ENCODE measurements at regions not wholly inside any gene's neighbourhood (a gene's known extent, or its start where the extent isn't known, plus 50 kb on each side); places are given as distances from the start of the nearest gene placed in this dataset.

DNA sequence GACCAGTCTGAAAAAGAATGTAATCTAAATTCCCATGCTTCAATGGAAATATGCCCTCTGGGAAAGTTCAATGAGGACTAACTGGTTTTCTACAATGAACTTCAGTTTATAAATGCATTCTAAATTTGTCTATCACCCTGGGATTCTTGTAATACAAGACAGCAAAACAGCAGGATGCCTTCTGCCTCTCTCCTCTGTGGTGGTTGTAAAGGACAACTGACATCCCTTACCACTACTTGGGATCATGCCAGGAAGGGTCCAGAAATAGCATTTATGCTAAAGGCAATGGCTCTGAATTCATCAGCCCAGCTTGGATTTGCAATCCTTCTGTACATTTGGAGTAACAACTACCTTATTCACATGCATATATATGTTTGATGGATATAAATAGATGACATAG is 97.3 kb upstream of the ADAMTS16 start:
- no peak for DNase-seq (ENCODE audit: low read depth in 2 of 2)

DNA sequence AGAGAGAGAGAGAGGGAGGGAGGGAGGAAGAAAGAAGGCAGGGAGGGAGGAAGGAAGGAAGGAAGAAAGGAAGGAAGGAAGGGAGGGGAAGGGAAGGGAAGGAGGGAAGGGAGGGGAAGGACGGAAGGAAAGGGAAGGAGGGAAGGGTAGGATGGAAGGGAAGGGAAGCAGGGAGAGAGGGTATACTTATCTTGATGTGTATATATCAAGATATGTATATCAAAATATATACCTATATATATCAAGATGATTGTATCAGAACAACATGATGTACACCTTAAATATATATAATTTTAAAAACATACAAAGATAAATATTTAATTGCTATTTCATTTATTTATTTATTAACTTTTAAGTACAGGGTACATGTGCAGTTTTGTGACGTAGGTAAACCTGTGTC is 96.8 kb upstream of the ADAMTS16 start:
- no peak for DNase-seq (ENCODE audit: low read depth in 2 of 2)

DNA sequence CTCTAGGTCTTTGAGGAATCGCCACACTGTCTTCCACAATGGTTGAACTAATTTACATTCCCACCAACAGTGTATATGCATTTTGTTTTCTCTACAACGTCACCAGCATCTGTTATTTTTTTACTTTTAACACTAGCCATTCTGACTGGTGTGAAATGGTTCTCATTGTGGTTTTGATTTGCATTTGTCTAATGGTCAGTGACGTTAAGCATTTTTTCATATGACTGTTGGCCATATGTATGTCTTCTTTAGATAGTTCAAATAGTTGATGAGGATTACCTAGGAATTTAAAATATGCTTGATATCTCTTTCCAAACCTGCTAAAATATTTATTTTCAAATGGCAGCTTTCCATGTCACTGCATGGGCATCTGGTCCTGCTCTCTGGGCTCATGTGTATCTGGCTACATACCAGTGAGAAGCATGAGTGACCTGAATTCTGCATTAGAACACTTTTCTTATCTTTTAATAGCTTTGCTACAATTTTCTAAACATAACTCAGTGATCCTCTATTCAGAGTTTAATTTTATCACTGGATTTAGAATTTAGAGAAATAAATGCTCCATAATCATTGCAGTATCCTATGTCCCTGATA is 95.8 kb upstream of the ADAMTS16 start:
- DNase-seq (ENCODE audit: low read depth in 2 of 2): no peak

DNA sequence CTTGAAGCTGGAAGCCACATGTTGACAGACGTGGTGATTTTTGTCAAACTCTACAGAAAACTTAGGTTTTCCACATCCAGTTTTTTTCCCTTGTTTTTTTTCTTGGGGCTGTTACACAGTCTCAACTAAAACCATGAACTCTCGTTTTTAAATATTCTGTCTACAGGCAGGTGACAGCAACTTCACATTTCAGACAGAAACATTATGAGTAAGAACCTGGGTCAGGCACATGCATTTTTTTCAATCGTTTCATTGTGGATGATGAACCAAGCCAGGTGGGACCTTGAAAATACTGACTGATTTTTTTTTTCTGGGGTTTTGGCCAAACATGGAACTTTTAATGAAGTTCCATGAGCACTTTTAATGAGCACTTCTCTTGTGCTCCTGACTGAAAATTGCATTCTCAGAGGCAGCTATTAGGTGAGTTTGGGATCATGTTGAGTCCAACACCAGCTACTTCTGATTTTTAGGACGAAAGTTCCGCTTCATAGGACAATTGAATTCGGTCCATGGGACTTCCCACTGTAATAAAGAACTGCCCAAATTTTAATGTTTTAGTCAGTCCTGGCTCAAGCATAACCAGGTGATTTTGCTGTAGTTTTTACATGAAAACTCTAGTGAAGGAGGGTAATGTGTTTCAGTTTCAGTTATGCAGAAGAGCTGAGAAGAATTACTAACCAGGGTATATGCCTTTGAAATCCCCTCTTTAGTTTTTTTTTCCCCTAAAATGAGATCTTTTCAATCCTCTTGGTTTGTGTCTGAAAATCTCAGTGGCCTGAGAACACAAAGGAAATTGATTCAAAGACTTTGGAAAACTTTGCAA is 93.2 kb upstream of the ADAMTS16 start:
- no peak for DNase-seq (ENCODE audit: low read depth in 2 of 2)

DNA sequence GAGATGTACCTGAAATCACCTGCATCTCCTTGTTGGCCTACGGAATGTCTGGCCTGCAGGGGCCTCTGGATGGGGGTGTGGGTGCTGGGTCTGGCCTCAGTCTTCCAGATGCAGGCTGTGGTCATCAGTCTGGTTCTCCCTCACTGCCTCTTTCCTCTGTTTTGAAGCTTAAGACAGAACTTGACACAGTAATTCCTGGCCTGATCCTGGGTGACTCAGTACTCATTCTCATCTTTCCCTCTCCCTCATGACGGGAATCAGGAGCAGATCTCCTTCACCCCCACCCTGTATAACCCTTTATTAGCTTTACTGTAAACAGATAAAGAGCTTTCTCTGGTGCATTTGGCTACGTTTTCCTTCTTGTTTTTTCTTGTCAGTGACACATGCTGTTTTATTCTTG is 89.3 kb upstream of the ADAMTS16 start:
- DNase-seq (ENCODE audit: low read depth in 2 of 2): no peak

DNA sequence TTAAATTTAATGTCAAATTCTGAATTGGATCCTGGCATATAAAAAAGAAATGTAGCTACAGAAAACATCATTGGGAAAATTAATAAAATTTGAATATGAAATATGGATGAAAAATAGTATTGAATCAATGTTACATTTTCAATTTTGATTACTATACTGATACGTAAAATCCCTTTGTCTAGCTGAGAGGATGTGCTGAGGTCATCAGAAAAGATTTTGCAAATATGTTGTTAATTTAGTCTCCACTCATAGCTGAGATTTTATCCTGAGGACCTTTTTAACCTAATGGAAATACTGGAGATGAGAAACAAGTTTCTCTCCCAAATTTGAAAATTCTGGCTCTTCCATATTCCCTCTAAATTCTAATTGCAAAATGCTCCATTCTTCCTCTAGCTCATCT is 84.4 kb upstream of the ADAMTS16 start:
- no peak for DNase-seq (ENCODE audit: low read depth in 2 of 2)

DNA sequence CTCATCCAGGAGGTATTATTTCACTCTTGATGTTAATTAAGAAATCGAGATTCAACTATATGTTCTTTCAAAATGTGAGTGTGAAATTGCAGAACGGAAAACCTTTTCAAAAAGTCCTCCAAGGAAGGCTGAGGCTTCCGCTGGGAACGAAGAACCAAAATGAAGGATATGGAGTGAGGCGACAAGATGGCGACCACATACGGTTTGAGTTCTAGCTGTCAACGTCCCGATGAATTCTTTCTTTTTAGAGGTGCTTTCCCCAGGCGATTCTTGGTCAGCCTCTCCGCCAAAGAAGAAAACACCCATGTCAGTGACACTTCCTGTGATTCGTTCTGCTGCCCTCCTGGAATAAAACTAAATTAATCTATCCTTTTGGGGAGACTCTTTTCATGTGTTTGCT is 78.3 kb upstream of the ADAMTS16 start:
- DNase-seq (ENCODE audit: low read depth in 2 of 2): no peak

DNA sequence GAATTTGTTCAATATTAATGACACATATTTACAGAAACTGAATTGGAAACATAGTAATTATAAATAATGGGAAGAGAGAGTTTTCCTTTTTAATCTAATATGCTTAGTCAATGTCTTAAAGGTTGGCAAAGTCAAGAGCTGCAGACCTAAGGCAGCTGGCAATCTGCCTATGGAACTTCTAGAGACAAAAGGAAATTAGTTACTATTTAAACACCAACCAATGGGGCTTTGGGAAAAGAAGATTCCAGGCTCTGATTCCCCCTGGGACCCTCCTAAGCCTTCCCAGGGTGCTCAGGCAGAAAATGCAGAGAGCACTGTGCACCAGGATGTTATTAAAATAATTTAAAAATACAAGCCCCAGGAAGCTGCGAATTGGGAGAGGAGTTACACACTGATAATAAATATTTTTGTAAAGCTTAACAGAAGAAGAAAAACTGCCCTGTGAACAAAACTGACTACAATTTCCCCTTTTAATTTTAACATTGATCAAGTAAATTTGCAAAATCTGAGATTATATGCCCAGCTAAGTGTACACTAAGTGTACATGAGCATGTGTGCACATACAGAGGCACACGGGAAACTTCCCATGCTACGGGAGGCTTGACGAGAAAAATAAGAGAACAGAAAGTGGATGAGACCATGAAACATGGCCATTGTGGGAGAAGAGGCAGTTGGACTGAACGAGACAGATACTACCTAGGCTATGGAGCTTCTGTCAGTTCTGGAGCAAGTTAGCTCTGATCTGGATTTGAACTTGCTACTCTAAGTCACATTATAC is 77.4 kb upstream of the ADAMTS16 start:
- no peak for DNase-seq (ENCODE audit: low read depth in 2 of 2)

DNA sequence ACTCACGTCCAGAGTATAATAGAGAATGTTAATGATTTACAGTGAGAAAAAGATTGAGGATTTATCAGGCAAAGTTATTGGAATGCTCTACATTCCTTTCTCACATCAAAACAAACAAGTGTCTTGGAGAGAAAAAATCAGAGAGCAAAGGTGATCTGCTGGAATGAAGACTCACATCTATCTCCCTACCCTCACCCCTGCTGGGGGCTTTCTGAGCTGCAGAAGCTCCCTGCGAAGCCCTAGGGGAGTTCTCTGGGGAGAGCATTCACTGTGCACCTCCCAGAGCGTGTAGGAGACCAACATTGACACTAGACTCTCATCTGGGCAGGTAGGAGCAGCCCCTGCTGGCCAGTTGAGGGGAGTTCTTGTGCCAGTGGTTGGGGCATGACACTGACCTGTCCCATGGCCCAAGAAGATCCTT is 76.6 kb upstream of the ADAMTS16 start:
- DNase-seq (ENCODE audit: low read depth in 2 of 2): no peak

DNA sequence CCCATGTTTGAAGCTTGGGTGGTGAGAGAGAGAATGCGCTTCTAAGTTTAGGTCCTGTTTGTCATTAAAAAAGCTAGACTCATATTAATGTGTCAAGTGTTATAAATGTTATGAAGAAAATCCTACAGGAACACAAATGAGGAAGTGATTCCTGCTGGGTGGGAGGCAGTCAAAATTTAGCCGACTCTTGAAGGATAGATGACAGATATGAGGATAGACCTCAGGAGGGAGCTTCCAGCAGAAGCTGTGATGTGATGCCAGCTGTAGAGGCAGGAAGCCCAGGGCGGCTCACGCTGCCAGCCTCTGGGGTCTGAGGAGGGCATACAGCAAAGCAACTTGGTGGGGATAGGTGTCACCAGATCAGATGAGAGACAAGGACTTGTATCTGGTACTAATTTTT is 74.7 kb upstream of the ADAMTS16 start:
- DNase-seq (ENCODE audit: low read depth in 2 of 2): no peak

DNA sequence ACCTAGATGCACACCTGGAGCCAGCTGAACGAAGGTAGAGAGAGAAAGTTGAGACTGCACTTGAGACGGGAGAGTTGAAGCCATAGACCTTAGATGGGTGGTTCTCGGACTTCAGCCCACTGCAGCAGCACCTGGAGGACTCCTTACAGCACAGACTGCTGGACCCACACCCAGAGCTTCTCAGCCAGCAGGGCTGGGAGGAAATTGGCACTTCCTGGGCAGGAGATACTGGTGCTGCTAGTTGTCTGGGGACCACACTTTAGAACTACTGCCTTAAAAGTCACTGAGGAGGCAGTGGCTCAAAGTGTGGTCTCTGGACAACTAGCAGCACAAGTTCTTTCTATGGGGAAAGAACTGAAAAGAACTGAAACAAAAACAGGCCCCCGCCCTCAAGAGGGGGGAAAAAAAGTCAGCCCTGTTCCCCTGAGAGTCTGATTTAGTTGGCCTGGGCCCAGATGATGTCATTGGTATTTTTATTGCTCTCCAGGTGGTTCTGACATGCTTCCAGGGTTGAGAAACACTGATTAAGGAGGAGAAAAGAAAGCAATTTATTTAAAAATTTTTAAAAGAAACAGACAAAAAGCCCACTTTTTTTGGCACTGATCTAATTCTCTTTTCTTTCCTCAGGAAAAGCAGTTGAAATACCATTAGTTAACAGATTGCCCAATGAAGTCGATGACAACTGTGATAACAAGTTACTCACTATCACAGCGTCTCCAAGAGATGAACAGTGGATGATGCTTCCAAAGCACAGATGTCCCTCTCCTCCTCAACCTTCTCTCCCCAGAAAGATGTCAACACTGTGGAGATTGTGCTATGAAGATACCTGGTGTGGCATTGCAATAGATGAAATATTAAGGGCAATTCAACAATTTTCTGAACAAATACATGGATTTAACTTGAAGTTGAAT is 73.6 kb upstream of the ADAMTS16 start:
- no peak for DNase-seq (ENCODE audit: low read depth in 2 of 2)

DNA sequence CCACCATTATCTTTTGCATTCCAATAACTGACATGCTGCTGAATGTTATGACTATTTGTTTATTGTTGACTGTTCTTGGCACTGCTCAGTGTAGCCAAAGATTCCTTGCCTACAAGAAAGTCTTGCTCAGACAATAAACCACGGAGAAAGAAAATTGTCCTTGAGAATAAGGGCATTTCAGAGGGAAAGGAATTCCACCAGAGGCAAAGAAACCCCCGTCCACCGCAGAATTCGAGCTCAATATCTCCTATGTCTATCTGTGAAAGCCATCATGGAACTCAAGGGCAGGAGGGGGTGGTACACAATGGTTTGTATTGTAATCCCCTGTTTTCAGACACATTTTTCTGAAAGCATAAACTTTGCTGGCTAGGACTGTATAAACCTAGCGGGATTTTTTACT is 70.3 kb upstream of the ADAMTS16 start:
- DNase-seq (ENCODE audit: low read depth in 2 of 2): no peak

DNA sequence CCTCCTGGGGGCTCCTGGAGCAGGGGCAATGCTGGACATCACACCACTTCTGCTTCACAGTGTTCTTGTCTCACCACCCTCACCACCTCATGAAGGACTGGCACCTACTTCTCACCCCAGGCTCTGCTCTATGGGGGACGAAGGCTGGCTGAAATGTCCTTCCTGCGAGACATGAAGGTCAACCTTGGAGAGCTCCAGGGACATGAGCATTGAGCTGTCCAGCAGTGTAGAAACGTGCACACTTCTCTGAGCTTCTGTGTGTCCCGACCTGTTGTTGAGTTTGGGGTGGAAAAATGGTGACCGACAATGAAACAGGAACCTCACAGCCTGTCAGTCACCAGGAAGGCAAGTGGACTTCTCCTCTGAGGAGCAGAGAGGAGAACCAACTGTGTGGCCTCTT is 68.6 kb upstream of the ADAMTS16 start:
- no peak for DNase-seq (ENCODE audit: low read depth in 2 of 2)

DNA sequence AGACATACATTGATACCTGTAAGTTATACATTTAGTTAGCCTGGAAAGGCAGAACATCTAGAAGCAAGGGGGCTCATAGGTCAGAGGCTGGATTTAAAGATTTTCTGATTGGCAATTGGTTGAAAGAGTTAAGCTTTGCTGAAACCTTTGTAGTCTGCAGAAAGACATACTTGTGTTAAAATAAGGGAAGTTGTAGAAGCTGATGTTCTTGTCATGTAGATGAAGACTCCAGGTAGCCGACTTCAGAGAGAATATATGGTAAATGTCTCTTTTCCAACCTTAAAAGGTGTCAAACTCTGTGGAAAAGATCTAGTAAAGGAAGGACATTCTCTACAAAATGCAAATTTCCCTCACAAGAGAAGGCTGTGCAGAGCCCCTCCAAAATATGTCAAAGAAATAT is 62.9 kb upstream of the ADAMTS16 start:
- DNase-seq (ENCODE audit: low read depth in 2 of 2): no peak

DNA sequence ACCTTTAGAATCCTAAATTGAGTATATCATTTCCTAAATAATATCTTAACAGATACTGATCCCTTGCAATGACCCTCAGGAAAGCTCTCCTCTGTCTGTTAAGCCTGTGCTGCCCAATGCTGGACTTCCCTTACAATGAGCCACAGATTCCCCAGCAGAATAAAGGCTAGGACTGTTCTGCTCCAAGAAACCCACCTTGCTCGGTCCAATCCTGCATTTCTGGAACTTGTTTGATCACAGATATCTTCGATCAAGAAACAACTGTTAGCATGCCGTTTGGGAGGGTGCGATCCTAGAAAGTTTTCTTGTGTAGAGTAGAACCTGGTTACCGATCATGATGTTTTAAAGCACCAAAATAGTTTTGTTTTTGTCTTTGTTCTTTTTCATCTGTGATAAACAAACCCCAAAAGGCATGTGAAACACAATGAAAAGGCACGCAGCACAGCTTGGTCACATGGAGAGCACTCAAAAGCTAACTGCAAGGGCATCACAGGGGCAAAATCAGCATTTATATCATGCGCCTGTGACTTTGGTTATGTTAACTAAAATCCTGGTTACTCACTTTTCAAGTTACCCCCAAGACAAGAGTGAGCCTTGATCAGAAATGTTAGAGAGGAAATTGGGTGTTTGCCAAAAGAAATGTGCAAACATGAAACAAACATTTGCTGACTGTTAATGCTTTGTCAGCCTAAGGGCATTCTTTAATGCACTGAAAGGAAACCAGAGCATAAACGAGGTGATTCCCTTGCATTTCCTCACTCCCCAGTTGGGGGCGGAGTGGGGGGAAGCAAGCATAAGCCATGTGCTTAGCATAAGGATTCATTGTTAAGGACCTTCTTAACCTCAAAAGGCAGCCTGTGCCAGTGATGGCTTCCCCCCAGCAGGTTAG is 61.9 kb upstream of the ADAMTS16 start:
- DNase-seq (ENCODE audit: low read depth in 2 of 2): no peak

DNA sequence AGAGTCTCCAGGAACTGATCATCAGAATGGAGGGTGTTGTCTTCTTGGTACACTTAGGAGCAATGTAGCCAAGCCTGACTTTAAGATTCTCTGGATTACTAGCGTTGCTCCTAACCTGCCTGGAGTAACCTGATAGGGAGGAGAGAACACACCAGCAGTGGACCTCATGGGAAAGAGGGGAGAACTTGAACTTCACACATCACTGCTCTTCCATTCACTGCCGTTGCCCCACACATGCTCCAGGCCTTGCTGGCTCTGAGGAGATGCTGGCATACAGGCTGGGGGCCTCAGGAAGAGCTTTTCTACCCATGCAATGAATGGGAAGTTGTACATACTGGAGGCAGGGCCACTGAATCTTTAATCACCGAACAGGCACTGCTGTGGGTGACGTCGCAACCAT is 60.3 kb upstream of the ADAMTS16 start:
- no peak for DNase-seq (ENCODE audit: low read depth in 2 of 2)

DNA sequence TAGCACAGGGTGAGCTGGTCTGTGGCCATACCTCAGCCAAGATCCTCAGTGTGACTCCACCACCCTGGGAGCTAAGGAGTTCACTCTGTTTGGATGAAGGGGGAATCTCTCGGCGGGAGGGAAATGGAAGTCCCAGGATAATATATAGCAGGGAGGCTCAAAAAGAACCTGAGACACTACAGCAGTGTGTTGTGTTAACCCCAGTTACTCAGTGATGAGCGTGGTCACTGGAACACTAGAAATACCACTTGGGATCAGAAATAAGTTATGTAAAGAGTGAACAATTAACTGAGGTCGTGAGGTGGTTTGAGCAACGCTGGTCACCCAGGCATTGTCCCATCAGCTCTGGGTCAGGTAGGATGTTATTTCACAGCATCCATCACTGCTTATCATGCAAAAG is 59.3 kb upstream of the ADAMTS16 start:
- DNase-seq (ENCODE audit: low read depth in 2 of 2): no peak

DNA sequence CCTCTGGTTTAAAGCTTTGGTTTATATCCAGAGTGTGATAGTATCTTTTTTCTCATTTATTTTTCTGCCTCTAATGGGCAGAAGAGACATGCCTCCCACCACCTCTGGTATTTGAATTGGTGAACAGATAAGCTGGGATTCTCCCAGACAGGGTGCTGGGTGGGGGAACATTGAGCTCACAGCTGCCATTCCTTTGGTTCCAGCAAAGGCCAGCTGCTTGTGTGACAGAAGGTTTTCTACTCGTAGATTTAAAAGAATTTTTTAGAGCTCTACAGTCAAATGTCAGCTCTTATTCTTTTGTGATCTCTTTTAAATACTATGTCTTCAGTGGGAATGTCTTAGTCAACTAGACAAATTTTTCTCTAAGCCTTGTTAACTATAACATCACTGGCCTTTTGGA is 54.7 kb upstream of the ADAMTS16 start:
- DNase-seq (ENCODE audit: low read depth in 2 of 2): no peak

DNA sequence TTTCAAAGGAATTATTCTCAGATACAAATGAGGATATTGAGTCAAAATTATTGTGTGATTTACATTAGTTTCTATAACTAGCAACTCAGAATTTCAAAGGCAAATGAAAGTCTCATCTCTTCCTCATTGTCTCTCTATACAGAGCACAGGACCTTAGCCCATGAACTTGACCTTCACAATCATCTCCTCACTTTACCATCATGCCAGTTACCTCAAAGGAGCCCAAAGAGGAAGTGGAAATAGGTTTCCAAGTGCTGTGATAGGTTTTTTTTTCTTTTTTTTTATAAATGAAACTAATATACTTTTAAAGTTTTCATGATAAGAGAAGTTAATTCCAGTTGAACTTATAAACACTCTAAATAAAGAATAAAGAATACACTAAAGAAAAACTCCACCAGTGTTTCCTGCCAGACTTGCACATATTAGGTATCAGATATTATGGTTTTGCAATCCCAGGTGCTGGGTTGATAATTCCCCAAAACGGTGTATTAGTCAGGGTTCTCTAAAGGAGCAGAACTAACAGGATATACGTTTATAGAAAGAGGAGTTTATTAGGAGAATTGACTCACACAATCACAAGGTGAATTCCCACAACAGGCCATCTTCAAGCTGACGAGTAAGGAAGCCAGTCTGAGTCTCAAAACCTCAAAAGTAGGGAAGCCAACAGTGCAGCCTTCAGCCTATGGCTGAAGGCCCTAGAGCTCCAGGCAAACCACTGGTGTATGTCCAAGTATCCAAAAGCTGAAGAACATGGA is 50.1 kb upstream of the ADAMTS16 start:
- DNase-seq (ENCODE audit: low read depth in 2 of 2): no peak
